KG1 (cell line): ENCODE measurements at regions not wholly inside any gene's neighbourhood (a gene's known extent, or its start where the extent isn't known, plus 50 kb on each side); places are given as distances from the start of the nearest gene placed in this dataset.
"Not testable (repeated sequence)": the region's sequence is repeated elsewhere in the genome, so short reads cannot be mapped to it uniquely, and the experiment has no call there.

Experiments used
- DNase-seq: peaks from one replicate; lab custom pipeline; 2025; lab: John Stamatoyannopoulos, UW

- no peak for DNase-seq
Measured at GRCh38 chr2:48043746-48044145, 137.4 kb upstream of the FBXO11 start.

DNA sequence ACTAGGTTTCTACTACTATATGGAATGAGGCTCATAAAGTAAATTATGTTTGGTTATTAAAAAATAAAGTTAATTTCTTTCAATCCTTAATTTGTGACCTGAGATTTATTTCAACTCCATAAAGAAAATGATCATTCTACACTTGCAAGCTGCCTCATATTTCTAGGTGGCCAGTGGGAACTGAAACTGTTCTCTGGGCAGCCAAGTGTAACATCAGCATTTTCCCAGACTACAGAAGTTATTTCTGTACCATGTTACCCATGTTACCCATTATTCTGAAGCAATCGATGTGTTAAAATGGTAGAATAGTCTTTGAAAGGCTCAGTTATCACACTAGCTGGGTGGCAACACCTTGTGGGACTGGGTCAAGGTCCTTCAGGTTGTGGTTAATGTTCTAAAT lies 139.3 kb upstream of the FBXO11 start:
- no peak for DNase-seq

GRCh38 chr2:48048476-48049171 lies 142.3 kb upstream of the FBXO11 start:
- DNase-seq = no peak

- no peak for DNase-seq
Measured at GRCh38 chr2:48049371-48049770, 143.1 kb upstream of the FBXO11 start.

DNA sequence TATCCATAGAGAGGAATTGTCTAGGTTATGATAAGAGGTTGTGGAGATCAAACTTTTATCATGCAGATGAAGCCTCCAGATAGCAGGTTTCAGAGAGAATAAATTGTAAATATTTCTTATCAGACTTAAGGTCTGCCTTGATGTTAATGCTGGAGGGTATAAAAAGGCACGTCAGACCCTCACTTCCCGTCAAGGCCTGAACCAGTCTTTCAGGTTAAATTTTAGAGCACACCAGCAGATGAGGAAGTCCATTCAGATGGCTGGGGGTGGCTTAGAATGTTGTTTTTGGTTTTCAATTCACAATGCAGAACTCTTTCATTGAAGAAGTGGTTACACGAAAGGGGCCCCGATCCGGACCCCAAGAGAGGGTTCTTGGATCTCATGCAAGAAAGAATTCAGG lies 144.4 kb upstream of the FBXO11 start:
- no peak for DNase-seq

- no peak for DNase-seq
Measured at GRCh38 chr2:48059975-48060374, 153.7 kb upstream of the FBXO11 start.

- DNase-seq = not testable (repeated sequence)
Measured at GRCh38 chr2:48061656-48062055, 155.4 kb upstream of the FBXO11 start.

GRCh38 chr2:48065096-48065495 lies 158.8 kb upstream of the FBXO11 start:
- DNase-seq = no peak

DNA sequence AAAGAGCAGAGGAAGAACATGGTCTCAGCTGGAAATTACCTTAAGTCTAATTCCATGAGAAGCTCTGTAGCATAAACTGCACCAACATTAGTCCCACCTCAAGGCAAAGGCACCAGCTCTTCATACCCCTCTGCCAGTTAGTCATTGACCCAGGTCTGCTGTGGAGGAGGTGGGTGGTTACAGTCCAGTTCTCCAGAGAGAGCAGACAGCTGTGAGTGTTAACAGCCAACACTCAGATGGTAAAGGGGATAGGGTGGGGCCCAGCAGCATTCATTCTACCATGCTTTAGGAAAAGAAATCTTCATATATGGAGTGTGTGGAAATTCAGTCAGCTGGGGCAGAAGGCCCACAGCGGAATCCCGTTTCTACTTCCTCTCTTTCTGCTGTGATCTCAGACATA lies 159.7 kb upstream of the FBXO11 start:
- no peak for DNase-seq

- no peak for DNase-seq
Measured at GRCh38 chr2:48069769-48070168, 163.5 kb upstream of the FBXO11 start.

GRCh38 chr2:48070415-48070814 lies 164.1 kb upstream of the FBXO11 start:
- no peak for DNase-seq

- no peak for DNase-seq
Measured at GRCh38 chr2:48072583-48072982, 166.3 kb upstream of the FBXO11 start.

- DNase-seq = no peak
Measured at GRCh38 chr2:48075631-48076030, 169.3 kb upstream of the FBXO11 start.

DNA sequence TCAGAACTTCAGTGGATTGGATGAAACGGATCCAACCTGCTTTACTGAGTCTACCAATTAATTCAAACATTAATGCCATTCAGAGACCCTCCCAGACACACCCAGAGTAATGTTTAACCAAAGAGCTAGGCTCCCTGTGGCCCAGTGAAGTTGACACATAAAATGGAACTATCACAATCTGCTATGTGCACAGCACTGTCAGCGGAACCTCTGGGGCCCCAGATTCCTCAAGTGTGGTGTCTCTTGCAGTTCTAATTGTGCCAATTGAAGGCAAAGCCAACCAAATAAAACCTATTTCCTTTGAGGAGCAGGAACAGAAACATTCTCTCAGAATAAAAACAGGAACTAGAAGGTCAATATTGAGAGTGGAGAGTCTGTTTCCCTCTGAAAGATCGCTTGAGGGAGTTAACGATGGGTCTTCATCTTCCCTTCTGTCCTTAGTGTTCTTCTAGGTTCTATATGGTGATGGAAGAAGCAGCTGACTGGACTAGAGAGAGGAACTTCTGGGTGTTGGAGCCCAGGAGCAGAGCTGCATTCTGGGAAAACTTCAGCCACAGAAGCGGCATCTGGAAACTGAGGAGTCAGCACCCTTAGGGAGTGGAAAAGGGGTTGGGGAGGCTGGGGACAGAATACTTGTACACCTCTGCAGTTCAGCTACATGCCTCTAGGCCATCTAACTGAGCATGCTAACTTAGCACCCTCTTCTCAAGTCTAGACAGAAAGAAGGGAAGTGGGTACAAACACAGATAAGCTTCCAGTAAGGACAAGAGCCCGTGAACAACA lies 174.4 kb upstream of the FBXO11 start:
- DNase-seq = no peak

DNA sequence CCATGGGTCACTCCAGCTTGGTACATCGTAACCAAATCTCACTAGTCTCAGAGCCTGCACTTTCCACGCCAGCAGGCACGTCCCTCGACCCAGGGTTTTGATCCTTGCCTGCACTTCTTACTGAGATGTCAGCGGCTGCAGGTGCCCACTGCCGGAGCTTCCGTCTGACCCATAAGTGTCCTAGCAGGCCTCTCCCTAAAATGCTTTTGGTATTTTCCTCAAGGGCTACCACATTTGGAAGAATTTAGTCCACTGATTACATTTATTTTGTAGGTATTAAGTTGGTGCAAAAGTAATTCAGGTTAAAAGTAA lies 175.0 kb upstream of the FBXO11 start:
- no peak for DNase-seq

DNA sequence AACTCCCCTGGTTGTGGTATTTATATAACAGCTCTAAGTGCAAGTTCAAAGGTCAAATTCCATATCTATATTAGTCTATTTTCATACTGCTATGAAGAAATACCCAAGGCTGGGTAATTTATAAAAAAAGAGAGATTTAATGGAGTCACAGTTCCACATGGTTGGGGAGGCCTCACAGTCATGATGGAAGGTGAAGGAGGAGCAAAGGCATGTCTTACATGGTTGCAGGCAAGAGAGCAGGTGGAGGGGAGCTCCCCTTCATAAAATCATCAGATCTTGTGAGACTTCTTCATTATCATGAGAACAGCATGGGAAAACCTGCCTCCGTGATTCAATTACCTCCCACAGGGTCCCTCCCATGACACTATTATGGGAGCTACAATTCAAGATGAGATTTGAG lies 179.6 kb upstream of the FBXO11 start:
- no peak for DNase-seq

GRCh38 chr2:48088994-48089393 lies 182.7 kb upstream of the FBXO11 start:
- DNase-seq = no peak

GRCh38 chr2:48089644-48090043 lies 183.3 kb upstream of the FBXO11 start:
- DNase-seq = no peak

DNA sequence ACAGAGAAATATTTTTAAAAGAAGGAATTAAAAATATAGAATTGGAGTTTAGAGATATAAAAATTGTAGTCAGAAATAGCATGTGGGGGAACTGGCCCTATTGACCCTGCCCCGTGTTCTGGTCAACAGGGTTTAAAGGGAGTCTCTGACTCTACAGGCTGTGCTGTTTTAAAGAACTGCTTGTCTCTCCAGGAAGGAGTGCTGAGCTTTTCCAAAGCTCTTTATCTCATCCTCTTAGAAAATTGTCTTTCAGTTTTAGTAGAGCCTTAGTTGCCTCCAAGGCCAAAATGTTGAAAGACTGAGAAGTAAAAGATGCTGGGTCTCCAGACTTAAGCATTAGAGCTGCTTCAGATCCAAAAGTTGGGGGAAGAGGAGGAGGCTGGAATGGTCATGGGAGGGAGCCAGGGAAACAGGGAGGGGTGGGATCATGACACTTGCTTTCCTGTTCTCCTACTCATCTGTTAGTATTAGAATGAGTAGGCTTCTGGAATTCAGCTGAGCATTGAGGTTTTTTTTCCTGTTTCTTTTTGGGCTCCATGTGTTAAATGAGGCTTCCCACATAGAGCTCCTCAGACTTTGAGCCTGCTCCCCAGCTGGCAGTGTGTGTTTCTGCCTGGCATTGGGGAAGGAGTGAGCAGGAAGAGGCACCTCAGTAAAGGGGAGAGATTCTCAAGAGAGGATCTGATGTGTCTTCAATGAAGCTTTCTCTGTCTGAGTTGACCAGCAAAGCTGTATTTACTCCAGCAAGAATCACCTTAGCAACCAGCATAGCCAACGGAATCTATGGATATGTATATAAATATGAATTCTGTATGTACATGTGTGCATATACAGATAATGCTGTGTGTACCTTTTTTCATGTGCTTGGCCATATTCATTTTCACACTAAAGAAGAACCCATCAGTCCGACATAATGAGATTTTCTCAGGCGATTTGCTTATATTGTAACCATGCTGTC lies 186.8 kb upstream of the FBXO11 start:
- no peak for DNase-seq

GRCh38 chr2:48096765-48097164 lies 190.5 kb upstream of the FBXO11 start:
- not testable (repeated sequence) for DNase-seq

DNA sequence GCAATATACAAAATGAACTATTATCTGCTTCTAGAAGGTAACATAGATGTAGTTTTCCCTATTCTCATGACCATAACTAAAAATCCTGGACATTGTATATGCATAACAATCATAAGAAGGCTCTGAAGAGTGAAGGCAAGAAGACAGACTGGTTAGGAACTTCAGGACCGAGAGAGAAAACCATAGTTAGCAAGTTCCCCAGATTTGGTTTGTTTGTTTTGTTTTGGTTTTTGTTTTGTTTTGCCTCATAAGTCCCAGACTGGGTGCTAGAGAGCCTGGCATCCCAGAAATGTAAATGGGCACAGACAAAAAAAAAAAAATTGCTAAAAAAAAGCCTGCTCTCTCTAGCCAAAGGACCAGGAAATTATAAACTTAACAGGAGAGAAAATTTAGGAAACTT lies 192.2 kb upstream of the FBXO11 start:
- no peak for DNase-seq

GRCh38 chr2:48104418-48104817 lies 198.1 kb upstream of the FBXO11 start:
- no peak for DNase-seq

- DNase-seq = no peak
Measured at GRCh38 chr2:48105848-48106247, 199.6 kb upstream of the FBXO11 start.
